GM21515 (cell line): ENCODE measurements at regions not wholly inside any gene's neighbourhood (a gene's known extent, or its start where the extent isn't known, plus 50 kb on each side); places are given as distances from the start of the nearest gene placed in this dataset.

Experiments
- ATAC-seq: cut with Tn5 transposase; IDR thresholded peaks from one replicate; pipeline ENCODE4 v1.9.1; 2021; ENCODE audit not compliant: unreplicated experiment

DNA sequence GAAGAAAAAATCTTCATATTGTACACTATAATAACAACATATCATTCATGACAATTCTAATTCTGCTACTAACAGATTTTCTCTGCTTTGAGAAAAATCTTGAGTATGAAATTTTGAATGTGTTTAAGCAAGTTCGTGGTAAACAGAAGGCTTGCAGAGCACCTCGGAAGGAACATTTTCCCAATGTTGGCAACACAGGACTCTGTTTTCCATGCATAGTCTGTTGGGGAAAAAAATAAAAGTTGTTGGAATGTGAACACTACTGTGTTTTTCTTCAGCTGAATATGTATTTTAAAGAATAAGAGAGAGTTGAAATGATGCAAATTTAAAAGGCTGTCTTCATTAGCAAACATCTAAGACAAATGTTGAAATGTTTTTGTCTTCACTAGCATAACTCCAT, 54.7 kb upstream of the ANXA10 start:
- ATAC-seq = no peak

DNA sequence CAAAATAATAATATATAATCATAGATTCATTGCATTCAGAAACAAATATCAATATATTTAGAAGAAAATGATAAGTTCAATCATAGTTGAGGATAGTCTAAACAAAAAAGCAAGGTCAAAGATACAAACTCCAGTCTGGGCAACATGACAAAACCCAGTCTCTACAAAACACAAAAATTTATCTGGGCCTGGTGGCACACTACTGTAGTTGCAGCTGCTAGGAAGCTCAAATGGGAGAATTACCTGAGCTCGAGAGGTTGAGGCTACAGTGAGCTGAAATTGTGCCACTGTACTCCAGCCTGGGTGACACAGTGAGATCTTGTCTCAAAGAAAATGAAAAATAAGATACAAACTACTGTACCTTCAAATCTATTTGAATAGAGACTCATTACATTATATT, 52.7 kb upstream of the ANXA10 start:
- no peak for ATAC-seq
